Spleen (tissue), 11 donors: ENCODE measurements at regions not wholly inside any gene's neighbourhood (a gene's known extent, or its start where the extent isn't known, plus 50 kb on each side); places are given as distances from the start of the nearest gene placed in this dataset.

Experiments used
- DNase-seq: peaks from one replicate; pipeline ENCODE4 v3.0.0-alpha.2; 2020
- H3K27ac ChIP-seq, 8 donors: fragments of 200-600 bp; sonication (generic) in 7 of 8; 1 replicate in 4 of 8; 2 replicates in 4 of 8; pipeline versions ENCODE4 v1.5.0 to v1.8.0; 2016 to 2021; ENCODE audit warnings: inconsistent platforms in 4 of 8, mild to moderate bottlenecking in 4 of 8, moderate library complexity in 1 of 8
- H3K27me3 ChIP-seq, 7 donors: fragments of 200-600 bp; sonication (generic) in 6 of 7; replicated peaks in 1 of 7; 1 replicate in 4 of 7; 2 replicates in 3 of 7; pipeline versions ENCODE4 v1.5.0 to v1.8.0; 2016 to 2021; ENCODE audit warnings: inconsistent platforms in 3 of 7, mild to moderate bottlenecking in 1 of 7
- H3K36me3 ChIP-seq, 6 donors: fragments of 200-600 bp; sonication (generic) in 5 of 6; 1 replicate in 4 of 6; 2 replicates in 2 of 6; pipeline versions ENCODE4 v1.5.0 to v1.8.0; 2016 to 2021; ENCODE audit warnings: inconsistent platforms in 2 of 6
- H3K4me1 ChIP-seq, 6 donors: fragments of 200-600 bp; sonication (generic) in 5 of 6; 1 replicate in 3 of 6; 2 replicates in 3 of 6; pipeline versions ENCODE4 v1.5.0 to v1.8.0; 2016 to 2021; ENCODE audit warnings: inconsistent platforms in 3 of 6
- H3K4me3 ChIP-seq, 8 donors: fragments of 200-600 bp; sonication (generic) in 7 of 8; 1 replicate in 4 of 8; 2 replicates in 4 of 8; pipeline versions ENCODE4 v1.5.0 to v1.8.0; 2016 to 2021; ENCODE audit warnings: inconsistent platforms in 4 of 8, mild to moderate bottlenecking in 4 of 8, moderate library complexity in 2 of 8
- H3K9me3 ChIP-seq, 8 donors: fragments of 200-600 bp; sonication (generic) in 7 of 8; 1 replicate in 4 of 8; 2 replicates in 4 of 8; pipeline versions ENCODE4 v1.5.0 to v1.8.0; 2016 to 2021; ENCODE audit warnings: inconsistent platforms in 4 of 8
- CTCF ChIP-seq, 11 experiments: fragments of 200-600 bp in 7 of 11; fragments of 450-650 bp in 4 of 11; sonication (generic) in 4 of 11; IDR thresholded peaks in 8 of 11; conservative IDR thresholded peaks in 3 of 11; 1 replicate in 7 of 11; 2 replicates in 4 of 11; pipeline versions ENCODE4 v1.4.0 to v1.8.0; 2016 to 2021; ENCODE audit warnings: antibody characterized with exemption in 11 of 11, inconsistent platforms in 4 of 11, mild to moderate bottlenecking in 1 of 11
- POLR2A ChIP-seq, 3 donors: fragments of 450-650 bp; IDR thresholded peaks; one replicate each; pipeline ENCODE4 v1.5.1; 2017; ENCODE audit warnings: antibody characterized with exemption in 3 of 3, mild to moderate bottlenecking in 1 of 3
- POLR2AphosphoS5 ChIP-seq, 3 donors: sonication (generic); formaldehyde crosslinking; IDR thresholded peaks; one replicate each; pipeline ENCODE4 v1.5.1; 2017; ENCODE audit warnings: antibody characterized with exemption in 3 of 3
- WGBS, 5 donors: extraction: QIAGEN DNeasy Blood & Tissue Kit in 3 of 5; methylation state at CpG; one replicate each; pipeline versions ENCODE4 v1.1.5 to v1.1.7; 2013 to 2018; 5-methylcytosine and 5-hydroxymethylcytosine counted together
- intact Hi-C: fragments of 100-400 bp; cut with DNase I; formaldehyde crosslinking; loops from one replicate; pipeline ENCODE4 v1.15.0; 2023; ENCODE audit warnings: low total_unique reads
- donor health status: healthy with polysubstance abuse.
- donor health status: DM: no; HTN: no; CAD: no; lungs with moderate emphysema.
- donor health status: DM: no; HTN: no; CAD: no.
- donor health status: Bipolar disorder and iron deficiency.
- donor health status: healthy.
- donor health status: DM: no; HTN: no; CAD: no.
- donor health status: DM: yes; HTN: yes; CAD: no.

DNA sequence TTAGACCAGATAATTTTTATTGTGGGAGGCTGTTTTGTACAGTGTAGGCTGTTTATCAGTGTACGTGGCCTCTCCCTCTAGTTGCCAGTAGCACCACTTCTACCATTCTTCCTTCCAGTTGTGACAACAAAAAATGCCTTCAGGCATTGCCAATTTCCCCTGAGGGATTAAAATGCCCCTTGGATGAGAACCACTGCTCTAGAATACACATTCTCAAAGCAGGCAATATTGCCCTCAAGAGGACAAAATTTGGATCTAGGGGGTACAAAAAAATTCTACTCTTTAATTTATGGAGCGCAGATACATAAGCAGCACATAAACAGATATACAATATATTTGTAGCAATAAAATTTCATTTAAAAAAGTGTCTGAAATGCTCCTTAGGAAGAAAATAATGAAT lies 674.6 kb downstream of the PTPRC start:
- H3K36me3 ChIP-seq: no peaks in the 10 kb centered on the region
- intact Hi-C loops: no loop called here
- H3K9me3 ChIP-seq: no peaks in the 10 kb centered on the region
- no peaks in the 10 kb centered on the region for H3K27me3 ChIP-seq
- peaks cover 0 to 11% (median 0%) of the 10 kb centered on the region in 6 donors for H3K4me1 ChIP-seq
- no peak overlapping the region for H3K27ac ChIP-seq
- no peak for DNase-seq
- WGBS, 5 donors: 71 to 98% (median 76%) methylated on average over 2 of the region's 2 CpGs
- TF ChIP-seq POLR2AphosphoS5 (IDR thresholded peaks at IDR 0.05) (no peak), CTCF (IDR thresholded peaks at IDR 0.05 in 8 of 11, conservative IDR thresholded peaks at IDR 0.05 in 3 of 11) (no peak), POLR2A (IDR thresholded peaks at IDR 0.05) (no peak)
- no peak overlapping the region for H3K4me3 ChIP-seq

- Histone ChIP-seq H3K36me3 (no peaks in the 10 kb centered on the region), H3K27me3 (no peaks in the 10 kb centered on the region), H3K9me3 (no peaks in the 10 kb centered on the region), H3K27ac (no peak overlapping the region), H3K4me3 (no peak overlapping the region), H3K4me1 (no peaks in the 10 kb centered on the region)
- no peak for TF ChIP-seq POLR2A (IDR thresholded peaks at IDR 0.05)
- no peak for TF ChIP-seq POLR2AphosphoS5 (IDR thresholded peaks at IDR 0.05)
- TF ChIP-seq CTCF (IDR thresholded peaks at IDR 0.05 in 8 of 11, conservative IDR thresholded peaks at IDR 0.05 in 3 of 11): no peak
- DNase-seq: no peak
- intact Hi-C loops: no loop called here
- WGBS, 5 donors: 88 to 97% (median 95%) methylated on average over 3 of the region's 3 CpGs
These were observed 680.5 kb downstream of the PTPRC start for GRCh38 chr1:199319341-199319740.

GRCh38 chr1:199322278-199322677 lies 683.4 kb downstream of the PTPRC start:
- TF ChIP-seq POLR2A (IDR thresholded peaks at IDR 0.05) (no peak), POLR2AphosphoS5 (IDR thresholded peaks at IDR 0.05) (no peak)
- H3K9me3 ChIP-seq: peaks cover 0 to 12% (median 9%) of the 10 kb centered on the region in 8 donors
- H3K27ac ChIP-seq: no peak overlapping the region
- no peak overlapping the region for H3K4me3 ChIP-seq
- intact Hi-C loops: no loop called here
- H3K36me3 ChIP-seq: no peaks in the 10 kb centered on the region
- no peak for DNase-seq
- no peaks in the 10 kb centered on the region for H3K27me3 ChIP-seq
- WGBS, 5 donors: 91 to 100% (median 96%) methylated on average over 1 of the region's 1 CpG
- H3K4me1 ChIP-seq: no peaks in the 10 kb centered on the region

DNA sequence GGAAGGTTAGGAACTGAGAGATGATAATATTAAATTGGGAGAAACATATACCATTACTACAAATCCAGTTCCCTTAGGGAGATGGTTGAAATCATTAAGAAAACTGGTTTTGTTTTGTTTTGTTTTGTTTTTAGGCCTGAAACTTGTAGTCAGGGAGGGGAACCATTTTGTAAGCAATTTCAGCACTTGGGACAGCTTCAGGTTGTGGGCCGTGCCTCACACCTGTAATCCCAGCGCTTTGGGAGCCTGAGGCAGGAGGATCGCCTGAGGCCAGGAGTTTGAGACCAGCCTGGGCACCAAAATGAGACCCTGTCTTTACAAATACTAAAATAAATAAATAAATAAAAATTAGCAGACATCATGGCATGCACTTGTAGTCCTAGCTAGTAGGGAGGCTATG lies 694.3 kb upstream of the NR5A2 start:
- no peak overlapping the region for H3K4me3 ChIP-seq
- intact Hi-C loops: no loop called here
- H3K9me3 ChIP-seq: no peaks in the 10 kb centered on the region
- 95 to 98% (median 97%) methylated on average over 3 of the region's 3 CpGs for WGBS, 5 donors
- no peak for TF ChIP-seq POLR2AphosphoS5 (IDR thresholded peaks at IDR 0.05)
- no peak for TF ChIP-seq CTCF (IDR thresholded peaks at IDR 0.05 in 8 of 11, conservative IDR thresholded peaks at IDR 0.05 in 3 of 11)
- no peak for TF ChIP-seq POLR2A (IDR thresholded peaks at IDR 0.05)
- H3K36me3 ChIP-seq: no peaks in the 10 kb centered on the region
- H3K4me1 ChIP-seq: no peaks in the 10 kb centered on the region
- no peak for DNase-seq
- H3K27ac ChIP-seq: no peak overlapping the region
- H3K27me3 ChIP-seq: no peaks in the 10 kb centered on the region

DNA sequence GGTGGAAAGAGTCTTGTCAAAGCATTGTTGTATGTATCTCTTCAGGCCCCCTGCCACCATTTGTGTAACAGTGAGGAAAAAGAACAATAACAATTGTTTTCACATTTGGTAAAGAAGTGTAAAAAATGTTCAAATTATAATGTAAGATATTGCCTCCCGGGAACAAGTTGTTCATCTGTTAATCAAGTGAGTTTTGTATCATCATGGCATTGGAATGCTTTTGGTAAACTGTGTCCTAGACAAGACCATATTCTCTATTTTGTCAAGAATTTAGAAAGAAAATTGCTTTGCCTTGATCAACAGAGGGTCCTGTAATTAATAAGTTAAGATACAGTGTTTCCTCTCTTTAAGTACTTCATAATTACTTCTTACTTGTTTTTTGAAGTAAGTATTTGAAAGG lies 692.0 kb upstream of the NR5A2 start:
- WGBS, 5 donors: 86 to 96% (median 93%) methylated on average over 1 of the region's 1 CpG
- H3K36me3 ChIP-seq: no peaks in the 10 kb centered on the region
- H3K27me3 ChIP-seq: no peaks in the 10 kb centered on the region
- TF ChIP-seq CTCF (IDR thresholded peaks at IDR 0.05 in 8 of 11, conservative IDR thresholded peaks at IDR 0.05 in 3 of 11) (no peak), POLR2A (IDR thresholded peaks at IDR 0.05) (no peak), POLR2AphosphoS5 (IDR thresholded peaks at IDR 0.05) (no peak)
- DNase-seq: no peak
- no peaks in the 10 kb centered on the region for H3K9me3 ChIP-seq
- intact Hi-C loops: no loop called here
- no peaks in the 10 kb centered on the region for H3K4me1 ChIP-seq
- H3K4me3 ChIP-seq: no peak overlapping the region
- H3K27ac ChIP-seq: no peak overlapping the region
